ENCODE measurements at regions not wholly inside any gene's neighbourhood (a gene's known extent, or its start where the extent isn't known, plus 50 kb on each side); places are given as distances from the start of the nearest gene placed in this dataset.
A peak's percentile ranks its signal among the peaks of the same experiment; 100 is the strongest.

- DNase-seq (ENCODE audit: low read depth, low spot score), result no peak
- H3K4me1 Mint-ChIP-seq, result peaks cover 47% of the 10 kb centered on the region
- TF ChIP-seq, protein P1, sequence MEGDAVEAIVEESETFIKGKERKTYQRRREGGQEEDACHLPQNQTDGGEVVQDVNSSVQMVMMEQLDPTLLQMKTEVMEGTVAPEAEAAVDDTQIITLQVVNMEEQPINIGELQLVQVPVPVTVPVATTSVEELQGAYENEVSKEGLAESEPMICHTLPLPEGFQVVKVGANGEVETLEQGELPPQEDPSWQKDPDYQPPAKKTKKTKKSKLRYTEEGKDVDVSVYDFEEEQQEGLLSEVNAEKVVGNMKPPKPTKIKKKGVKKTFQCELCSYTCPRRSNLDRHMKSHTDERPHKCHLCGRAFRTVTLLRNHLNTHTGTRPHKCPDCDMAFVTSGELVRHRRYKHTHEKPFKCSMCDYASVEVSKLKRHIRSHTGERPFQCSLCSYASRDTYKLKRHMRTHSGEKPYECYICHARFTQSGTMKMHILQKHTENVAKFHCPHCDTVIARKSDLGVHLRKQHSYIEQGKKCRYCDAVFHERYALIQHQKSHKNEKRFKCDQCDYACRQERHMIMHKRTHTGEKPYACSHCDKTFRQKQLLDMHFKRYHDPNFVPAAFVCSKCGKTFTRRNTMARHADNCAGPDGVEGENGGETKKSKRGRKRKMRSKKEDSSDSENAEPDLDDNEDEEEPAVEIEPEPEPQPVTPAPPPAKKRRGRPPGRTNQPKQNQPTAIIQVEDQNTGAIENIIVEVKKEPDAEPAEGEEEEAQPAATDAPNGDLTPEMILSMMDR (conservative IDR thresholded peaks at IDR 0.05), result no peak
- H3K4me3 Mint-ChIP-seq, result no peak overlapping the region
- H3K36me3 Mint-ChIP-seq (ENCODE audit: low read depth), result no peaks in the 10 kb centered on the region
- H3K9me3 Mint-ChIP-seq, result no peaks in the 10 kb centered on the region
- H3K27ac Mint-ChIP-seq (ENCODE audit: unreplicated experiment), result peak overlapping the region; percentile 88
- H3K27me3 Mint-ChIP-seq (ENCODE audit: low read depth), result no peaks in the 10 kb centered on the region
Measured at GRCh38 chr14:31937730-31938346, 139.3 kb upstream of the ARHGAP5 start.

DNA sequence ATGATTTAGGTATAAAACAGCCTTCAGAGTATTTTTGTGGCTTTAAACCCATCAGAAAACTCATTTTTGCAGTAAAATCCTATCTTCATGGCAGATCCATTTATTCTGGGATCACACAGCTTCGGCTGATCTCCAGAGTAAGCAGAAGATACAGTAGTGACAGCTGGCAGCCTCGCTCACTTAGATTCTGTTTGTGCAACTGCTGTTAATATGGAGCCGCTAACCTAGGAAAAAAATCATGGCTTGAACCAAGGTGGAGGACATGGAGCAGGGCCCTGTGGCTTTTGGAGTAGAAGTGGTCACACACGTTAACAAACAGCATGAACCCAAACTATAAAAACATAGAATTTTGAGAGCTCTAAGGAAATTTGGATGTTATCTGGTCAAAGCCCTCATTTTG lies 137.2 kb upstream of the ARHGAP5 start:
- DNase-seq (ENCODE audit: low read depth, low spot score), result no peak
- TF ChIP-seq, protein P1 (conservative IDR thresholded peaks at IDR 0.05), result no peak
- Mint-ChIP-seq H3K4me1 (peaks cover 51% of the 10 kb centered on the region), H3K9me3 (no peaks in the 10 kb centered on the region), H3K36me3 (ENCODE audit: low read depth) (no peaks in the 10 kb centered on the region), H3K4me3 (no peak overlapping the region), H3K27ac (ENCODE audit: unreplicated experiment) (no peak overlapping the region), H3K27me3 (ENCODE audit: low read depth) (no peaks in the 10 kb centered on the region)

DNA sequence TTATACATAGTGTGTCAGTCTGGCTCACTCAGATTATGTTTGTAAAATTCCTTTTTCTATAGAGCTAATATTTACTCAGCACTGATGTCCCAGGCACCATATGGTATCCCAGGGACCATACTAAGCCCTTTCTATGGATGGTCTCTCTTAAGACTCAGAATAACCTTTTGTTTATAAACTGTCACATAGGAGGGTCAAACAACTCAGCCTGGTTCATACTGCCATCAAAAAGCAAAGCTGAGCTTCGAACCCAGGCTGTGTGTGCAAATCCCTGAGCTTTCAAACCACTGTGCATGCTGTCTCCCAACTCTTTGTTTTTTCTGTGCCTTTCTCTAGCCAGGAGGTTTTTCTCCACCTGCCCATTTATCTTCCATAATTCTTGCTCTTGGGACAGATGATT lies 135.6 kb upstream of the ARHGAP5 start:
- TF ChIP-seq, protein P1 (conservative IDR thresholded peaks at IDR 0.05), result no peak
- Mint-ChIP-seq H3K4me3 (no peak overlapping the region), H3K27me3 (ENCODE audit: low read depth) (no peaks in the 10 kb centered on the region), H3K27ac (ENCODE audit: unreplicated experiment) (no peak overlapping the region), H3K4me1 (peaks cover 41% of the 10 kb centered on the region), H3K9me3 (no peaks in the 10 kb centered on the region), H3K36me3 (ENCODE audit: low read depth) (no peaks in the 10 kb centered on the region)
- no peak for DNase-seq (ENCODE audit: low read depth, low spot score)

DNA sequence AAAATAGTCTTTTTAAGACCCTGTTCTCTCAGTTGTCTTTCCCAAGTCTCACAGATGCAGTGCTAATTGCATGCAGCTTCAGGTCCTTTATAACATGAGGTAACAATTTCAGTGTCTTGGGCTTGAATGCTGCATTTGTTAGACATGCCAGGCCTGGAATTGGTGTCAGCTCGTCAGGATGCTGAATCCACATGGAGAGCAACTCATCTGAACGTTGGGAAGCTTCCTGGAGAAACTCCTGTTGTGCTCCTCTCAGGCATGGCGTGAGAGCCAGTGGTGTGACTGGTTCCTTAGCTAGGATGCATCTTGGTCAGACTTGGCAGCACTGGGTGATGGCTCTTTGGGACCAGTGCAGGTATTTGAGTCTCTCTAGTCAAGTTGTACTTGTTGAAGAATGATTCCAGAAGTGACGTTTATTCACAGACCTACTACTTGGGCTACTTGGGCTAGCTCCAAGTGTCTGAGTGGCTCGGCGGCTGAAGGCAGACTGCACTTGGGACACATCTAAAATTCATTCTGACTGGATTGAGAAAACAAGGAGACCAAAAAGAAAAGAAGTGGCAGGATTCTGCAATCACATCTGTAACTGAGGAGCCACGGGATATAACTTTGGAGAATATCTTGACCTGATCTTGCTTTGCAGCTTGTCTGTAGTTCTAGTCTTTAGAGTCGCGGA lies 134.8 kb upstream of the ARHGAP5 start:
- H3K36me3 Mint-ChIP-seq (ENCODE audit: low read depth), result no peaks in the 10 kb centered on the region
- DNase-seq (ENCODE audit: low read depth, low spot score), result no peak

GRCh38 chr14:31943217-31943799 lies 133.8 kb upstream of the ARHGAP5 start:
- Mint-ChIP-seq H3K27me3 (ENCODE audit: low read depth) (no peaks in the 10 kb centered on the region), H3K4me3 (peak overlapping the region; percentile 2), H3K9me3 (no peaks in the 10 kb centered on the region), H3K27ac (ENCODE audit: unreplicated experiment) (peak overlapping the region; percentile 73), H3K36me3 (ENCODE audit: low read depth) (no peaks in the 10 kb centered on the region), H3K4me1 (peaks cover 37% of the 10 kb centered on the region)
- DNase-seq (ENCODE audit: low read depth, low spot score), result no peak
- TF ChIP-seq, protein P1 (conservative IDR thresholded peaks at IDR 0.05), result no peak

More for the DNA sequence above, 134.8 kb upstream of the ARHGAP5 start:
- TF ChIP-seq, protein P1 (conservative IDR thresholded peaks at IDR 0.05), result no peak
- no peak overlapping the region for H3K27ac Mint-ChIP-seq (ENCODE audit: unreplicated experiment)
- peaks cover 46% of the 10 kb centered on the region for H3K4me1 Mint-ChIP-seq
- no peak overlapping the region for H3K4me3 Mint-ChIP-seq
- H3K27me3 Mint-ChIP-seq (ENCODE audit: low read depth), result no peaks in the 10 kb centered on the region
- no peaks in the 10 kb centered on the region for H3K9me3 Mint-ChIP-seq

Data from neural crest cell (in vitro differentiated cells).